ENCODE measurements at regions not wholly inside any gene's neighbourhood (a gene's known extent, or its start where the extent isn't known, plus 50 kb on each side); places are given as distances from the start of the nearest gene placed in this dataset.

DNA sequence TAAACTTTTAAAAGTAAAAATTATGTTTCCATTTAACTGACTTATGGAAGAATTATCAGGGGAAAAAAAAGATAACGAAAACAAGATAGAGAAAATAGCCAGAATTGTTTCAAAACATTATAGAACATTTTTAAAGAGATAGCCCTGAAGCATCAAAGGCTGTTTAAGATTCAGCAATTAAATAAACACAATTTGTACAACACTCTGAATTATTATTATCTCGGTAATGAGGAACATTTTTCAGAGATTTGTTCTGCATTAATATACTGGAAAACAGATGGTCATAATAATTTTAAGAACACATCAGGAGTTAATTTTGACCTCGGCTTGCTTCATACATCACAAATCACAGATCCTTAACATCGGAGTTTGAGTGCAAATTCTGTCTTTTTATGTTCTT, 643.8 kb downstream of the SORCS1 start:
- no peaks in the 10 kb centered on the region for H3K4me1 ChIP-seq (ENCODE audit: control insufficient read depth in 1 of 2, extremely low read depth in 1 of 2, insufficient read depth in 2 of 2, low read length in 2 of 2)
- Mint-ChIP-seq H3K27ac (no peak overlapping the region), H3K36me3 (no peaks in the 10 kb centered on the region), H3K4me1 (no peaks in the 10 kb centered on the region), H3K9me3 (peaks cover 3 to 8% (median 6%) of the 10 kb centered on the region in 3 donors), H3K27me3 (no peaks in the 10 kb centered on the region), H3K4me3 (no peak overlapping the region)
- no peaks in the 10 kb centered on the region for H3K36me3 ChIP-seq (ENCODE audit: control insufficient read depth in 2 of 2, extremely low read depth in 1 of 2, insufficient read depth in 1 of 2, low read length in 1 of 2)
- POLR2A ChIA-PET: interaction anchor here in 1 of 2 donors (0.6 kb wide), 1 partner anchor 10 kb away, joined by 3 read pairs; no protein-coding TSS in a partner anchor
- no peak overlapping the region for H3K27ac ChIP-seq (ENCODE audit: low read length)
- H3K4me3 ChIP-seq (ENCODE audit: control insufficient read depth in 1 of 2, extremely low read depth in 1 of 2, low read length in 1 of 2): no peak overlapping the region
- DNase-seq (no peak), ATAC-seq (replicated peaks in 1 of 4) (no peak)
- H3K27me3 ChIP-seq (replicated peaks in 1 of 2; ENCODE audit: control insufficient read depth in 2 of 2, extremely low read depth in 1 of 2, insufficient read depth in 2 of 2, low read length in 1 of 2): no peaks in the 10 kb centered on the region
- WGBS (ENCODE audit: insufficient coverage): no CpG with 5 or more reads among the region's 4 CpGs
- H3K9me3 ChIP-seq: no peaks in the 10 kb centered on the region
- CTCF ChIA-PET: no interaction called here

DNA sequence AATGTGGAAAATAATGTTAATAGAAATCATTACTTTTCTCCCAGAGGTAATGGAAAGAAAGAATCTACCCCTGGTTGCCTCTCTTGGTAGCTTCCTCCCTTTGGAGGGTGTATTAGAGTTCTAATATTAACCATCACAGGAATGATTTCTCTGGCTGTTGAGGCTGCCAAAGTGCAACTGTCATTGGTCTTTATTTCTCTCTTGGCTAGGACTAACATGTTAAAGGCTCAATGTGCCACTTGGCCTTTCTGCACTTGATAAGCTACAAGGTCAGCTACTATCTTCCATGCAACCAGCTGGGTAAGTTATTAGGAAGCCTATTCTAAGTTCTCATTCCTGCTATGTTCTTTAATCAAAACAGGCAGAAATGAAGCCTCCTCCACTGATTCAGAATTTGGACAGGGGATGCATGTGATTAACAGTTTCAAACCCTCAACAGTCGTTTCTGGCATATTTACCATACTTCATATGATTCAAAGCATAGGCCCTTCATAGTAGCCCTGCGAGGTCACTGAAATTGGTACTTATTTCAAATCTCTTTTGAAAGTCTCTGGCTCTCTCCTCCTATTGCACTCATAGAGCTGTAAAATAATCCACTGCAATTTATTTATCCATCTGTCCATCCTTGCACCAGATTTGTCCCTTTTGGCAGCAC, 645.0 kb downstream of the SORCS1 start:
- H3K4me1 Mint-ChIP-seq: no peaks in the 10 kb centered on the region
- H3K36me3 Mint-ChIP-seq: no peaks in the 10 kb centered on the region
- DNase-seq: no peak
- H3K9me3 ChIP-seq: no peaks in the 10 kb centered on the region
- ChIA-PET POLR2A (interaction anchor here in 1 of 2 donors (0.6 kb wide), 1 partner anchor 322 kb away, joined by 3 read pairs; no protein-coding TSS in a partner anchor), CTCF (no interaction called here)
- no peaks in the 10 kb centered on the region for H3K27me3 ChIP-seq (replicated peaks in 1 of 2; ENCODE audit: control insufficient read depth in 2 of 2, extremely low read depth in 1 of 2, insufficient read depth in 2 of 2, low read length in 1 of 2)
- H3K4me3 ChIP-seq (ENCODE audit: control insufficient read depth in 1 of 2, extremely low read depth in 1 of 2, low read length in 1 of 2): no peak overlapping the region
- no peak overlapping the region for H3K27ac ChIP-seq (ENCODE audit: low read length)
- peaks cover 3 to 8% (median 6%) of the 10 kb centered on the region in 3 donors for H3K9me3 Mint-ChIP-seq
- no peaks in the 10 kb centered on the region for H3K4me1 ChIP-seq (ENCODE audit: control insufficient read depth in 1 of 2, extremely low read depth in 1 of 2, insufficient read depth in 2 of 2, low read length in 2 of 2)
- H3K27ac Mint-ChIP-seq: no peak overlapping the region
- WGBS (ENCODE audit: insufficient coverage): 44% methylated on average over 2 of the region's 2 CpGs
- no peak overlapping the region for H3K4me3 Mint-ChIP-seq
- H3K36me3 ChIP-seq (ENCODE audit: control insufficient read depth in 2 of 2, extremely low read depth in 1 of 2, insufficient read depth in 1 of 2, low read length in 1 of 2): no peaks in the 10 kb centered on the region
- no peak for ATAC-seq (replicated peaks in 1 of 4)
- no peaks in the 10 kb centered on the region for H3K27me3 Mint-ChIP-seq

DNA sequence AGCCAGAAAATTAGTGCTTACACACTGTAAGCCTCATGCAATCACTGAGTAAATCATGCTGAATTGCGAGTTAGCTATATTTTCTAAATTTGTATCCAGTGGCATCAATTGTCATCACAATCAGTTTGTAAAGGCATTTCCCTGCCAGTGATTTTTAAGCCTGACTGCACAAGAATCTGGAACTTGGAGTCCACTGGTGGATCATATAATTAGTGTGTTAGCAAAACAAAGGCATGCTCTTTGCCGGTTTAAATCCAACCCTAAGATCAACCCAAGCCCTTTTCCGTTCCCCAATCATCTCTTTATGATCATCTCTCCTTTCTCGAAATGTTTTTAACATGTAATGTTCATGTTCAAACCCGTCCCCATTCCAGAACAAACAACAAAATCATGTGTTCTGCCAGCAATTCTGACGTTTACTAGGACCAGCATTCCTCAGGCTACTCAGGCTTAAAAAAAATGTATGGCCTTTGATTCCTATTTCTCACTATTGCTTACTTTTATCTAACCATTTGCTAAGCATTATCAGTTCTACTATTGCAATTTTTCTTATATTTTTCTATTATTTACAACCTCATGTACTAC, 649.2 kb downstream of the SORCS1 start:
- WGBS (ENCODE audit: insufficient coverage): 72% methylated on average over 6 of the region's 6 CpGs
- ATAC-seq (replicated peaks in 1 of 4) (no peak), DNase-seq (no peak)
- no peak overlapping the region for H3K4me3 Mint-ChIP-seq
- CTCF ChIA-PET: interaction anchor here in 1 of 2 donors (0.6 kb wide), 1 partner anchor 135 kb away, joined by 5 read pairs; no protein-coding TSS in a partner anchor
- H3K4me1 Mint-ChIP-seq: no peaks in the 10 kb centered on the region
- Histone ChIP-seq H3K27me3 (replicated peaks in 1 of 2; ENCODE audit: control insufficient read depth in 2 of 2, extremely low read depth in 1 of 2, insufficient read depth in 2 of 2, low read length in 1 of 2) (no peaks in the 10 kb centered on the region), H3K4me1 (ENCODE audit: control insufficient read depth in 1 of 2, extremely low read depth in 1 of 2, insufficient read depth in 2 of 2, low read length in 2 of 2) (no peaks in the 10 kb centered on the region), H3K9me3 (peaks cover 2% of the 10 kb centered on the region), H3K36me3 (ENCODE audit: control insufficient read depth in 2 of 2, extremely low read depth in 1 of 2, insufficient read depth in 1 of 2, low read length in 1 of 2) (no peaks in the 10 kb centered on the region), H3K27ac (ENCODE audit: low read length) (no peak overlapping the region), H3K4me3 (ENCODE audit: control insufficient read depth in 1 of 2, extremely low read depth in 1 of 2, low read length in 1 of 2) (no peak overlapping the region)
- POLR2A ChIA-PET: no interaction called here
- H3K27ac Mint-ChIP-seq: no peak overlapping the region
- H3K36me3 Mint-ChIP-seq: no peaks in the 10 kb centered on the region
- peaks cover 0 to 11% (median 6%) of the 10 kb centered on the region in 3 donors for H3K9me3 Mint-ChIP-seq
- no peaks in the 10 kb centered on the region for H3K27me3 Mint-ChIP-seq

DNA sequence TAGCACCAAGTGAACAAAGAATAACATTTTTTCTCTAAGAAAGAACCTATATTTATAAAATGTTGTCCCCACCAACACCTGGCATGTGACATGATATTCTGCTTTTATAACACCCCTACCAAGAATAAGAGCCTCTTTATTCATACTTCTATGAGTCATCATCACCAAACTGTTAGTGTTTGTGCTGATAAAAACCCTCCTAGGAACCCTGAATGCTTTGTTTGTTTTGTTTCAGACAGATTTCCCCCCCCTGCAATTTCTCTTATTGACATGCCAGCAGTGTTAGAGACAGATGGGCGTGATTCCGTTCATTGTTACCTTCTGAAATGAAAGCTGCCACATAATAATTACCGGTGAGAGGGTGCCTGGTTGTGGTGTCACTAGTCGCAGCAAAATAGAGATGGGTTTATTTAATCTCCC, 651.1 kb downstream of the SORCS1 start:
- WGBS (ENCODE audit: insufficient coverage): no CpG with 5 or more reads among the region's 4 CpGs
- no peaks in the 10 kb centered on the region for H3K27me3 Mint-ChIP-seq

DNA sequence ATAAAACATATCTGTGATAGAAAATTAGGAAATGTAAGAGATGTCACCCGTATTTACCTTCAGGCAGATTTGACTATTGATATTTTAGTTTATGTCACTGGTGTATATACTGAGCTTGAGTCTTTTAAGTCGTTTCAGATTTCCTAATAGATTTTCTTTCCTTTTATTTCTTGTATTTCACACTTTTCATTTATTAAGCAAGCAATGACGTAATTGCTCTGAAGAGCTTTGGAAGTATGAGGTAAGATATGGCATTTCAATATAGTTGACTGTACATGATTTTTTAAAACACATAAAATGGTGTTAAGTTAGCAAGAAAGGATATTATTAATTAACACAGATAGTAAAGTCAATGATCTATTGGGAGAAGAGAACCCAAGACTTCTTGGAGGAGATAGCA, 652.6 kb downstream of the SORCS1 start:
- no peaks in the 10 kb centered on the region for H3K36me3 Mint-ChIP-seq
- POLR2A ChIA-PET: no interaction called here

More for the DNA sequence above, 651.1 kb downstream of the SORCS1 start:
- no peak for DNase-seq
- Histone ChIP-seq H3K9me3 (peaks cover 2% of the 10 kb centered on the region), H3K36me3 (ENCODE audit: control insufficient read depth in 2 of 2, extremely low read depth in 1 of 2, insufficient read depth in 1 of 2, low read length in 1 of 2) (no peaks in the 10 kb centered on the region), H3K27ac (ENCODE audit: low read length) (no peak overlapping the region), H3K4me3 (ENCODE audit: control insufficient read depth in 1 of 2, extremely low read depth in 1 of 2, low read length in 1 of 2) (no peak overlapping the region), H3K27me3 (replicated peaks in 1 of 2; ENCODE audit: control insufficient read depth in 2 of 2, extremely low read depth in 1 of 2, insufficient read depth in 2 of 2, low read length in 1 of 2) (no peaks in the 10 kb centered on the region), H3K4me1 (ENCODE audit: control insufficient read depth in 1 of 2, extremely low read depth in 1 of 2, insufficient read depth in 2 of 2, low read length in 2 of 2) (no peaks in the 10 kb centered on the region)
- Mint-ChIP-seq H3K9me3 (peaks cover 0 to 11% (median 0%) of the 10 kb centered on the region in 3 donors), H3K36me3 (no peaks in the 10 kb centered on the region), H3K4me3 (no peak overlapping the region), H3K27ac (no peak overlapping the region), H3K4me1 (no peaks in the 10 kb centered on the region)
- no peak for ATAC-seq (replicated peaks in 1 of 4)
- ChIA-PET CTCF (no interaction called here), POLR2A (no interaction called here)

DNA sequence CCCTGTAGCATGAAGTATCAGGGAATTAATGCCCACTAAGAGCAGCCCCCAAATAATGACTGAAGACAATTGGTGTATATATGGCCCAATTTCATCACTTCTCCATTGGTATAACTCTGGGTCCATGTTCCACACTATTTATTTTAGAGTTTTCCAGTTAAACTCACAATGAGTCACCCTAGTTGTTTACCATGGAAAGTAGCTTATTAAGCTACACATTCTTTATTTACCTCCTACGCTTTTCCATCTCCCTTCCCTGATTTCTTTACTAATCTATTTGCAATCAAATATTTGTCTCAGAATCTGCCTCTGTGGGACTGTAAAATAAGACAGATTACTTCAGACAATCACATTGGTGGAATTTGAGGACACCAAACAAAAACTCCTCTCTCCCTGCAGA, 655.6 kb downstream of the SORCS1 start:
- Mint-ChIP-seq H3K27ac (no peak overlapping the region), H3K4me3 (no peak overlapping the region), H3K36me3 (no peaks in the 10 kb centered on the region), H3K9me3 (peaks cover 6 to 17% (median 8%) of the 10 kb centered on the region in 3 donors), H3K27me3 (no peaks in the 10 kb centered on the region), H3K4me1 (no peaks in the 10 kb centered on the region)
- Histone ChIP-seq H3K4me1 (ENCODE audit: control insufficient read depth in 1 of 2, extremely low read depth in 1 of 2, insufficient read depth in 2 of 2, low read length in 2 of 2) (no peaks in the 10 kb centered on the region), H3K9me3 (peaks cover 2% of the 10 kb centered on the region), H3K27ac (ENCODE audit: low read length) (no peak overlapping the region), H3K27me3 (replicated peaks in 1 of 2; ENCODE audit: control insufficient read depth in 2 of 2, extremely low read depth in 1 of 2, insufficient read depth in 2 of 2, low read length in 1 of 2) (no peaks in the 10 kb centered on the region), H3K36me3 (ENCODE audit: control insufficient read depth in 2 of 2, extremely low read depth in 1 of 2, insufficient read depth in 1 of 2, low read length in 1 of 2) (no peaks in the 10 kb centered on the region), H3K4me3 (ENCODE audit: control insufficient read depth in 1 of 2, extremely low read depth in 1 of 2, low read length in 1 of 2) (no peak overlapping the region)
- CTCF ChIA-PET: no interaction called here
- POLR2A ChIA-PET: no interaction called here
- no CpG with 5 or more reads among the region's 1 CpG for WGBS (ENCODE audit: insufficient coverage)
- ATAC-seq (replicated peaks in 1 of 4): no peak
- DNase-seq: no peak

More for the DNA sequence above, 652.6 kb downstream of the SORCS1 start:
- no peak overlapping the region for H3K4me3 Mint-ChIP-seq
- no peaks in the 10 kb centered on the region for H3K27me3 Mint-ChIP-seq
- no peaks in the 10 kb centered on the region for H3K4me1 Mint-ChIP-seq
- H3K27ac Mint-ChIP-seq: no peak overlapping the region
- DNase-seq (no peak), ATAC-seq (replicated peaks in 1 of 4) (no peak)
- Histone ChIP-seq H3K4me3 (ENCODE audit: control insufficient read depth in 1 of 2, extremely low read depth in 1 of 2, low read length in 1 of 2) (no peak overlapping the region), H3K27ac (ENCODE audit: low read length) (no peak overlapping the region), H3K27me3 (replicated peaks in 1 of 2; ENCODE audit: control insufficient read depth in 2 of 2, extremely low read depth in 1 of 2, insufficient read depth in 2 of 2, low read length in 1 of 2) (no peaks in the 10 kb centered on the region), H3K4me1 (ENCODE audit: control insufficient read depth in 1 of 2, extremely low read depth in 1 of 2, insufficient read depth in 2 of 2, low read length in 2 of 2) (no peaks in the 10 kb centered on the region), H3K9me3 (peaks cover 2% of the 10 kb centered on the region), H3K36me3 (ENCODE audit: control insufficient read depth in 2 of 2, extremely low read depth in 1 of 2, insufficient read depth in 1 of 2, low read length in 1 of 2) (no peaks in the 10 kb centered on the region)
- no CpG with 5 or more reads among the region's 3 CpGs for WGBS (ENCODE audit: insufficient coverage)
- CTCF ChIA-PET: no interaction called here
- H3K9me3 Mint-ChIP-seq: peaks cover 6 to 18% (median 7%) of the 10 kb centered on the region in 3 donors
